Liver (tissue), 8 donors: ENCODE measurements at regions not wholly inside any gene's neighbourhood (a gene's known extent, or its start where the extent isn't known, plus 50 kb on each side); places are given as distances from the start of the nearest gene placed in this dataset.

ENCODE experiments used
- DNase-seq: peaks from one replicate; pipeline ENCODE4 v3.0.0-alpha.2; 2017; ENCODE audit warnings: low spot score
- H3K27ac ChIP-seq, 2 donors: one replicate each; pipeline ENCODE4 v1.7.0; 2013; ENCODE audit warnings: inconsistent platforms in 2 of 2, low read length in 2 of 2, control low read depth in 1 of 2, low read depth in 1 of 2, mild to moderate bottlenecking in 1 of 2
- H3K27me3 ChIP-seq, 4 donors: one replicate each; pipeline versions ENCODE4 v1.6.1 to v1.7.0; 2013; ENCODE audit warnings: low read length in 3 of 4, inconsistent platforms in 1 of 4, mild to moderate bottlenecking in 1 of 4, moderate library complexity in 1 of 4; ENCODE audit not compliant: control insufficient read depth in 4 of 4, insufficient read depth in 4 of 4
- H3K36me3 ChIP-seq, 4 donors: one replicate each; pipeline versions ENCODE4 v1.6.1 to v1.7.0; 2013; ENCODE audit warnings: low read length in 3 of 4, mild to moderate bottlenecking in 3 of 4, low read depth in 1 of 4, moderate library complexity in 1 of 4; ENCODE audit not compliant: control insufficient read depth in 4 of 4, insufficient read depth in 3 of 4
- H3K4me1 ChIP-seq, 4 donors: one replicate each; pipeline versions ENCODE4 v1.6.1 to v1.7.0; 2013; ENCODE audit warnings: low read length in 3 of 4, mild to moderate bottlenecking in 3 of 4, moderate library complexity in 1 of 4; ENCODE audit not compliant: control insufficient read depth in 4 of 4, insufficient read depth in 4 of 4
- H3K4me3 ChIP-seq, 3 donors: one replicate each; pipeline versions ENCODE4 v1.6.1 to v1.7.0; 2013; ENCODE audit warnings: low read length in 3 of 3, control low read depth in 1 of 3, low read depth in 1 of 3, mild to moderate bottlenecking in 1 of 3
- H3K9ac ChIP-seq, 2 donors: one replicate each; pipeline ENCODE4 v1.7.0; 2013; ENCODE audit warnings: low read length in 2 of 2, mild to moderate bottlenecking in 2 of 2, moderate library complexity in 2 of 2, control low read depth in 1 of 2, low read depth in 1 of 2
- H3K9me3 ChIP-seq, 4 donors: one replicate each; pipeline versions ENCODE4 v1.6.1 to v1.7.0; 2013; ENCODE audit warnings: low read length in 3 of 4; ENCODE audit not compliant: control insufficient read depth in 4 of 4
- ATF3 ChIP-seq: IDR thresholded peaks from 2 replicates; pipeline ENCODE4 v1.6.1; 2016; ENCODE audit warnings: antibody characterized with exemption
- CTCF ChIP-seq: fragments of 150-350 bp; IDR thresholded peaks from 2 replicates; pipeline ENCODE4 v1.5.1; 2017; ENCODE audit warnings: improper control_type of control experiment, low read depth, low read length; ENCODE audit not compliant: missing input control
- EGR1 ChIP-seq, 2 donors: IDR thresholded peaks; 2 replicates each; pipeline ENCODE4 v1.6.1; 2016 to 2018; ENCODE audit warnings: antibody characterized with exemption in 2 of 2, low read depth in 2 of 2
- FOXA1 ChIP-seq: IDR thresholded peaks from 2 replicates; pipeline ENCODE4 v1.6.1; 2016; ENCODE audit warnings: antibody characterized with exemption
- FOXA2 ChIP-seq: IDR thresholded peaks from 2 replicates; pipeline ENCODE4 v1.6.1; 2016; ENCODE audit warnings: antibody characterized with exemption
- GABPA ChIP-seq, 2 donors: IDR thresholded peaks in 1 of 2; conservative IDR thresholded peaks in 1 of 2; 2 replicates each; pipeline ENCODE4 v1.6.1; 2016; ENCODE audit warnings: antibody characterized with exemption in 2 of 2, mild to moderate bottlenecking in 1 of 2, moderate library complexity in 1 of 2
- HNF4A ChIP-seq, 2 donors: conservative IDR thresholded peaks; 2 replicates each; pipeline ENCODE4 v1.6.1; 2016; ENCODE audit warnings: antibody characterized with exemption in 2 of 2, mild to moderate bottlenecking in 2 of 2
- HNF4G ChIP-seq: IDR thresholded peaks from 2 replicates; pipeline ENCODE4 v1.6.1; 2016; ENCODE audit warnings: antibody characterized with exemption
- MAX ChIP-seq: IDR thresholded peaks from 2 replicates; pipeline ENCODE4 v1.6.1; 2016; ENCODE audit warnings: antibody characterized with exemption
- NR2F2 ChIP-seq: IDR thresholded peaks from 2 replicates; pipeline ENCODE4 v1.6.1; 2016; ENCODE audit warnings: antibody characterized with exemption
- RAD21 ChIP-seq, 2 donors: IDR thresholded peaks; 2 replicates each; pipeline ENCODE4 v1.6.1; 2016; ENCODE audit warnings: antibody characterized with exemption in 2 of 2, mild to moderate bottlenecking in 2 of 2
- REST ChIP-seq: IDR thresholded peaks from 2 replicates; pipeline ENCODE4 v1.6.1; 2016; ENCODE audit warnings: antibody characterized with exemption, mild to moderate bottlenecking
- SP1 ChIP-seq: IDR thresholded peaks from 2 replicates; pipeline ENCODE4 v1.6.1; 2018; ENCODE audit warnings: antibody characterized with exemption, mild to moderate bottlenecking
- TAF1 ChIP-seq: conservative IDR thresholded peaks from 2 replicates; pipeline ENCODE4 v1.6.1; 2016; ENCODE audit warnings: antibody characterized with exemption, mild to moderate bottlenecking
- YY1 ChIP-seq: IDR thresholded peaks from 2 replicates; pipeline ENCODE4 v1.6.1; 2016; ENCODE audit warnings: antibody characterized with exemption, mild to moderate bottlenecking
- ZBTB33 ChIP-seq: IDR thresholded peaks from 2 replicates; pipeline ENCODE4 v1.6.1; 2016; ENCODE audit warnings: antibody characterized with exemption
- WGBS: extraction: QIAGEN DNeasy Blood & Tissue Kit; methylation state at CpG from one replicate; pipeline ENCODE4 v1.1.7; 2013; 5-methylcytosine and 5-hydroxymethylcytosine counted together
- donor health status: healthy.
- donor health status: healthy.
- donor health status: healthy.
- donor health status: healthy.
- donor health status: healthy.

- Histone ChIP-seq H3K27me3 (peaks cover 0 to 4% (median 0%) of the 10 kb centered on the region in 4 donors), H3K4me1 (no peaks in the 10 kb centered on the region), H3K4me3 (no peak overlapping the region), H3K36me3 (no peaks in the 10 kb centered on the region), H3K27ac (no peak overlapping the region), H3K9me3 (peaks cover 0 to 3% (median 0%) of the 10 kb centered on the region in 4 donors), H3K9ac (no peak overlapping the region)
- DNase-seq: no peak
- 89% methylated on average over 10 of the region's 10 CpGs for WGBS
- TF ChIP-seq TAF1 (no peak), NR2F2 (no peak), FOXA2 (no peak), FOXA1 (no peak), YY1 (no peak), ZBTB33 (no peak), HNF4A (conservative IDR thresholded peaks at IDR 0.05) (no peak), REST (no peak), MAX (no peak), GABPA (IDR thresholded peaks at IDR 0.05 in 1 of 2, conservative IDR thresholded peaks at IDR 0.05 in 1 of 2) (no peak), EGR1 (IDR thresholded peaks at IDR 0.05; ENCODE audit: low read depth in 2 of 2) (no peak), HNF4G (no peak), RAD21 (IDR thresholded peaks at IDR 0.05) (no peak), CTCF (no peak), SP1 (no peak), ATF3 (no peak)
Observed at GRCh38 chr22:49522582-49523373, 304.9 kb downstream of the BRD1 start.
